ENCODE measurements at regions not wholly inside any gene's neighbourhood (a gene's known extent, or its start where the extent isn't known, plus 50 kb on each side); places are given as distances from the start of the nearest gene placed in this dataset.

DNA sequence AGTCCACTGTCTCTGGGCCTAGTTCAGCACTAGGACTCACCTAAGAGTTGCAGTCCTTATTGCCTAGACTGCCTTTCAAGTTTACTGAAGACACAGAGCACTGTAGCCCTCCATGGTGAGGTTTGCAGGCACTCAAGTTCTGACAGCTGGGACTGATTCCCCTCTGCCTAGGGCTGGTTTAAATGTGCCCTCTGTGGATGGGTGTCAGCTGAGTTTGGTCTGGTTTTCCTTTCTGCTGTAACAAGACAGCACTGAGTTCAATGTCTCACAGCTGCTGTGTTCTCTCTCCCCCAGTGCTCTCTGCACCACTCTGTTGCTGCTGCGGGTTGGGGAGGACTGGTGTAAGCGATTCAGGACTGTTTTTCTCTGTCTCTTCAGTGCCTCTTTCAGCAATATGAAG lies 75.2 kb upstream of the C1orf21 start:
- Histone ChIP-seq H3K36me3 (replicated peaks in 1 of 2; ENCODE audit: control insufficient read depth in 1 of 2, insufficient read depth in 2 of 2, low read length in 2 of 2) (no peaks in the 10 kb centered on the region), H2AFZ (ENCODE audit: low read length) (no peak overlapping the region), H3K27ac (ENCODE audit: extremely low read length, insufficient read depth, low read length) (no peak overlapping the region), H3K27me3 (ENCODE audit: control insufficient read depth in 1 of 2, insufficient read depth in 2 of 2, low read length in 2 of 2) (no peaks in the 10 kb centered on the region), H4K20me1 (ENCODE audit: insufficient read depth, low read length) (no peaks in the 10 kb centered on the region), H3K4me1 (ENCODE audit: insufficient read depth, low read length) (no peaks in the 10 kb centered on the region), H3K9ac (ENCODE audit: insufficient read depth, low read depth, low read length) (no peak overlapping the region), H3K79me2 (ENCODE audit: insufficient read depth, low read length) (no peaks in the 10 kb centered on the region), H3K4me2 (ENCODE audit: low read depth, low read length) (no peak overlapping the region), H3K9me3 (ENCODE audit: low read length) (no peaks in the 10 kb centered on the region), H3K4me3 (replicated peaks in 1 of 3; ENCODE audit: insufficient read depth in 1 of 3, low read depth in 2 of 3, low read length in 3 of 3) (no peak overlapping the region)
- in situ Hi-C loops (cut with HindIII; ENCODE audit: extremely low pct_ligation_motif_present, low pct_unique_long_range_greater_than_20kb) = no loop called here
- 0% methylated on average over 2 of the region's 2 CpGs for WGBS (ENCODE audit: low lambda C conversion rate)
- ChIA-PET POLR2A (no interaction called here), CTCF (ENCODE audit: low intra/inter-chr PET ratio, low total read pairs) (no interaction called here)
- BruUV-seq (replicated peaks) = no TSS peak
- FAIRE-seq (no peak), ATAC-seq (no peak), DNase-seq (ENCODE audit: low spot score) (no peak)
- intact Hi-C loops (cut with micrococcal nuclease; ENCODE audit: unreplicated experiment) = no loop called here
- TF ChIP-seq TFE3 (CRISPR knock-in tag; IDR thresholded peaks at IDR 0.05) (no peak), NR2F1 (CRISPR knock-in tag; IDR thresholded peaks at IDR 0.05) (no peak), CREB1 (IDR thresholded peaks at IDR 0.05) (no peak), CREB1 (CRISPR knock-in tag; IDR thresholded peaks at IDR 0.05) (no peak), ZNF562 (CRISPR knock-in tag; IDR thresholded peaks at IDR 0.05; ENCODE audit: borderline replicate concordance) (no peak), GATAD1 (CRISPR knock-in tag; IDR thresholded peaks at IDR 0.05) (no peak), ZNF550 (CRISPR knock-in tag; IDR thresholded peaks at IDR 0.05; ENCODE audit: borderline replicate concordance) (no peak), SALL2 (CRISPR knock-in tag; IDR thresholded peaks at IDR 0.05) (no peak), ZNF12 (CRISPR knock-in tag; IDR thresholded peaks at IDR 0.05) (no peak), HOXA5 (CRISPR knock-in tag; IDR thresholded peaks at IDR 0.05) (no peak), ZNF660 (CRISPR knock-in tag; IDR thresholded peaks at IDR 0.05; ENCODE audit: borderline replicate concordance, low read depth) (no peak), POGZ (CRISPR knock-in tag; IDR thresholded peaks at IDR 0.05) (no peak)
- TF ChIP-seq, protein P1, sequence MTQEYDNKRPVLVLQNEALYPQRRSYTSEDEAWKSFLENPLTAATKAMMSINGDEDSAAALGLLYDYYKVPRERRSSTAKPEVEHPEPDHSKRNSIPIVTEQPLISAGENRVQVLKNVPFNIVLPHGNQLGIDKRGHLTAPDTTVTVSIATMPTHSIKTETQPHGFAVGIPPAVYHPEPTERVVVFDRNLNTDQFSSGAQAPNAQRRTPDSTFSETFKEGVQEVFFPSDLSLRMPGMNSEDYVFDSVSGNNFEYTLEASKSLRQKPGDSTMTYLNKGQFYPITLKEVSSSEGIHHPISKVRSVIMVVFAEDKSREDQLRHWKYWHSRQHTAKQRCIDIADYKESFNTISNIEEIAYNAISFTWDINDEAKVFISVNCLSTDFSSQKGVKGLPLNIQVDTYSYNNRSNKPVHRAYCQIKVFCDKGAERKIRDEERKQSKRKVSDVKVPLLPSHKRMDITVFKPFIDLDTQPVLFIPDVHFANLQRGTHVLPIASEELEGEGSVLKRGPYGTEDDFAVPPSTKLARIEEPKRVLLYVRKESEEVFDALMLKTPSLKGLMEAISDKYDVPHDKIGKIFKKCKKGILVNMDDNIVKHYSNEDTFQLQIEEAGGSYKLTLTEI (CRISPR knock-in tag; conservative IDR thresholded peaks at IDR 0.05) = no peak
- TF ChIP-seq, protein P2, sequence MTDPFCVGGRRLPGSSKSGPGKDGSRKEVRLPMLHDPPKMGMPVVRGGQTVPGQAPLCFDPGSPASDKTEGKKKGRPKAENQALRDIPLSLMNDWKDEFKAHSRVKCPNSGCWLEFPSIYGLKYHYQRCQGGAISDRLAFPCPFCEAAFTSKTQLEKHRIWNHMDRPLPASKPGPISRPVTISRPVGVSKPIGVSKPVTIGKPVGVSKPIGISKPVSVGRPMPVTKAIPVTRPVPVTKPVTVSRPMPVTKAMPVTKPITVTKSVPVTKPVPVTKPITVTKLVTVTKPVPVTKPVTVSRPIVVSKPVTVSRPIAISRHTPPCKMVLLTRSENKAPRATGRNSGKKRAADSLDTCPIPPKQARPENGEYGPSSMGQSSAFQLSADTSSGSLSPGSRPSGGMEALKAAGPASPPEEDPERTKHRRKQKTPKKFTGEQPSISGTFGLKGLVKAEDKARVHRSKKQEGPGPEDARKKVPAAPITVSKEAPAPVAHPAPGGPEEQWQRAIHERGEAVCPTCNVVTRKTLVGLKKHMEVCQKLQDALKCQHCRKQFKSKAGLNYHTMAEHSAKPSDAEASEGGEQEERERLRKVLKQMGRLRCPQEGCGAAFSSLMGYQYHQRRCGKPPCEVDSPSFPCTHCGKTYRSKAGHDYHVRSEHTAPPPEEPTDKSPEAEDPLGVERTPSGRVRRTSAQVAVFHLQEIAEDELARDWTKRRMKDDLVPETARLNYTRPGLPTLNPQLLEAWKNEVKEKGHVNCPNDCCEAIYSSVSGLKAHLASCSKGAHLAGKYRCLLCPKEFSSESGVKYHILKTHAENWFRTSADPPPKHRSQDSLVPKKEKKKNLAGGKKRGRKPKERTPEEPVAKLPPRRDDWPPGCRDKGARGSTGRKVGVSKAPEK (CRISPR knock-in tag; IDR thresholded peaks at IDR 0.05; ENCODE audit: borderline replicate concordance) = no peak
- TF ChIP-seq, protein P3, sequence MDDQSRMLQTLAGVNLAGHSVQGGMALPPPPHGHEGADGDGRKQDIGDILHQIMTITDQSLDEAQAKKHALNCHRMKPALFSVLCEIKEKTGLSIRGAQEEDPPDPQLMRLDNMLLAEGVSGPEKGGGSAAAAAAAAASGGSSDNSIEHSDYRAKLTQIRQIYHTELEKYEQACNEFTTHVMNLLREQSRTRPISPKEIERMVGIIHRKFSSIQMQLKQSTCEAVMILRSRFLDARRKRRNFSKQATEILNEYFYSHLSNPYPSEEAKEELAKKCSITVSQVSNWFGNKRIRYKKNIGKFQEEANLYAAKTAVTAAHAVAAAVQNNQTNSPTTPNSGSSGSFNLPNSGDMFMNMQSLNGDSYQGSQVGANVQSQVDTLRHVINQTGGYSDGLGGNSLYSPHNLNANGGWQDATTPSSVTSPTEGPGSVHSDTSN (CRISPR knock-in tag; IDR thresholded peaks at IDR 0.05; ENCODE audit: borderline replicate concordance) = no peak
- TF ChIP-seq, protein P4, sequence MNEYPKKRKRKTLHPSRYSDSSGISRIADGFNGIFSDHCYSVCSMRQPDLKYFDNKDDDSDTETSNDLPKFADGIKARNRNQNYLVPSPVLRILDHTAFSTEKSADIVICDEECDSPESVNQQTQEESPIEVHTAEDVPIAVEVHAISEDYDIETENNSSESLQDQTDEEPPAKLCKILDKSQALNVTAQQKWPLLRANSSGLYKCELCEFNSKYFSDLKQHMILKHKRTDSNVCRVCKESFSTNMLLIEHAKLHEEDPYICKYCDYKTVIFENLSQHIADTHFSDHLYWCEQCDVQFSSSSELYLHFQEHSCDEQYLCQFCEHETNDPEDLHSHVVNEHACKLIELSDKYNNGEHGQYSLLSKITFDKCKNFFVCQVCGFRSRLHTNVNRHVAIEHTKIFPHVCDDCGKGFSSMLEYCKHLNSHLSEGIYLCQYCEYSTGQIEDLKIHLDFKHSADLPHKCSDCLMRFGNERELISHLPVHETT (CRISPR knock-in tag; conservative IDR thresholded peaks at IDR 0.05) = no peak
